ENCODE measurements at regions not wholly inside any gene's neighbourhood (a gene's known extent, or its start where the extent isn't known, plus 50 kb on each side); places are given as distances from the start of the nearest gene placed in this dataset.

GRCh38 chr2:107354175-107354574 is 468.2 kb upstream of the ST6GAL2 start:
- Histone ChIP-seq H3K9me2 (replicated peaks; ENCODE audit: control insufficient read depth, low read length) (no peaks in the 10 kb centered on the region), H3K4me3 (ENCODE audit: low read length) (no peak overlapping the region), H3K27ac (ENCODE audit: low read depth, low read length) (no peak overlapping the region), H3K27me3 (ENCODE audit: control insufficient read depth, low read length) (no peaks in the 10 kb centered on the region), H3K36me3 (ENCODE audit: control insufficient read depth, low read length) (no peaks in the 10 kb centered on the region), H3K9me3 (ENCODE audit: control insufficient read depth, insufficient read depth, low read length) (no peaks in the 10 kb centered on the region), H4K20me1 (ENCODE audit: control insufficient read depth, insufficient read depth, low read depth, low read length) (no peaks in the 10 kb centered on the region), H3K4me1 (ENCODE audit: control insufficient read depth, low read length) (no peaks in the 10 kb centered on the region), H3F3A (ENCODE audit: control insufficient read depth, insufficient read depth) (no peaks in the 10 kb centered on the region), H3K4me2 (ENCODE audit: low read length) (no peak overlapping the region), H3K79me2 (ENCODE audit: control insufficient read depth, low read length) (no peaks in the 10 kb centered on the region)
- TF ChIP-seq EZH2phosphoT487 (IDR thresholded peaks at IDR 0.05; ENCODE audit: borderline replicate concordance, low read length) = no peak
- no peak for TF ChIP-seq CTCF (IDR thresholded peaks at IDR 0.05; ENCODE audit: low read depth, low read length, poor library complexity, severe bottlenecking)

DNA sequence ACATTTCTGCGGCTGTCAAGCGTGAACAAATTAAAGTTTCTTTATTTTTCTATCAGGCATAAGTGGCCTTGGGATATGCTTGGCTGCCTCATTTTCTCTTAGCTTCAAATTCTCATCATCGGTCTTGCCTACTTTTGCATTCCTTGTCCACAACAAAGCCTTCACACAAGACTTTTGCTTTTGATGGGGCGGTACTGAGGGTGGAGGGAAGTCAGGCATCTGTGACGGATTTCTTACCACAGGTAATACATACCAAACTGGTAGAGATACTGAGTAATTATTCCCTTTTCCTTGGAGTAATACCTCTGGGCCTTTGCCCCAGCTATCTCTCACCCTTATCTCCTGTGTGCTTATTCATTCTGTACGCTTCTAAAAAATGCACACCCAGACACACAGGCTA is 468.3 kb upstream of the RGPD4 start:
- H3K9me2 ChIP-seq (replicated peaks; ENCODE audit: control insufficient read depth, low read length) = no peaks in the 10 kb centered on the region
- H4K20me1 ChIP-seq (ENCODE audit: control insufficient read depth, insufficient read depth, low read depth, low read length) = no peaks in the 10 kb centered on the region
- H3K27ac ChIP-seq (ENCODE audit: low read depth, low read length) = no peak overlapping the region
- H3K27me3 ChIP-seq (ENCODE audit: control insufficient read depth, low read length) = no peaks in the 10 kb centered on the region
- no peaks in the 10 kb centered on the region for H3K36me3 ChIP-seq (ENCODE audit: control insufficient read depth, low read length)
- H3K4me1 ChIP-seq (ENCODE audit: control insufficient read depth, low read length) = no peaks in the 10 kb centered on the region
- no peak overlapping the region for H3K4me3 ChIP-seq (ENCODE audit: low read length)
- H3K79me2 ChIP-seq (ENCODE audit: control insufficient read depth, low read length) = no peaks in the 10 kb centered on the region
- no peaks in the 10 kb centered on the region for H3K9me3 ChIP-seq (ENCODE audit: control insufficient read depth, insufficient read depth, low read length)
- TF ChIP-seq EZH2phosphoT487 (IDR thresholded peaks at IDR 0.05; ENCODE audit: borderline replicate concordance, low read length) (no peak), CTCF (IDR thresholded peaks at IDR 0.05; ENCODE audit: low read depth, low read length, poor library complexity, severe bottlenecking) (no peak)
- H3K4me2 ChIP-seq (ENCODE audit: low read length) = no peak overlapping the region
- no peaks in the 10 kb centered on the region for H3F3A ChIP-seq (ENCODE audit: control insufficient read depth, insufficient read depth)

DNA sequence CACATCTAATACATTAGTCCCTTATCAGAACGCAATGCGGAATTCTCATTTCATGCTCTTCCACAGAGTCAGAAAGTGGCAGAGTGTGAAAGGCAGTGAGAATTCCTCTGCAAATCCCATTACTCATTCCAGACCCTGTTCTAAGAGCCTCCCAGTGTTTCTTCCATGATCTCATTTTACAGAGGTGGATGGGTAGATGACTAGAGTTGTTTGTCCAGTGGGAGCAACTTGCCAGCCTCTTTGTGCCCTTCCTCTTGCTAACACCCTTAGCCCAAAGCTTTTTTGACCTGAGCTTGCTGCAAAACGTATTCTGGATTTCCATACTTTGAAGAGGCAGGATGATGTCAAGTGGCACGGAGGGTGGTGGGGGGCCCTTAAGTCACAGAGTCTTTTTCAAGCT is 467.7 kb upstream of the RGPD4 start:
- H3K27ac ChIP-seq (ENCODE audit: low read depth, low read length) = no peak overlapping the region
- H3K79me2 ChIP-seq (ENCODE audit: control insufficient read depth, low read length) = no peaks in the 10 kb centered on the region
- no peaks in the 10 kb centered on the region for H3K4me1 ChIP-seq (ENCODE audit: control insufficient read depth, low read length)
- H3F3A ChIP-seq (ENCODE audit: control insufficient read depth, insufficient read depth) = no peaks in the 10 kb centered on the region
- H3K27me3 ChIP-seq (ENCODE audit: control insufficient read depth, low read length) = no peaks in the 10 kb centered on the region
- TF ChIP-seq CTCF (IDR thresholded peaks at IDR 0.05; ENCODE audit: low read depth, low read length, poor library complexity, severe bottlenecking) (no peak), EZH2phosphoT487 (IDR thresholded peaks at IDR 0.05; ENCODE audit: borderline replicate concordance, low read length) (no peak)
- H3K4me3 ChIP-seq (ENCODE audit: low read length) = no peak overlapping the region
- H4K20me1 ChIP-seq (ENCODE audit: control insufficient read depth, insufficient read depth, low read depth, low read length) = no peaks in the 10 kb centered on the region
- H3K36me3 ChIP-seq (ENCODE audit: control insufficient read depth, low read length) = no peaks in the 10 kb centered on the region
- no peaks in the 10 kb centered on the region for H3K9me3 ChIP-seq (ENCODE audit: control insufficient read depth, insufficient read depth, low read length)
- H3K4me2 ChIP-seq (ENCODE audit: low read length) = no peak overlapping the region
- no peaks in the 10 kb centered on the region for H3K9me2 ChIP-seq (replicated peaks; ENCODE audit: control insufficient read depth, low read length)
